A673 (cell line): ENCODE measurements at regions not wholly inside any gene's neighbourhood (a gene's known extent, or its start where the extent isn't known, plus 50 kb on each side); places are given as distances from the start of the nearest gene placed in this dataset.

Experiments
- CTCF ChIP-seq: fragments of 300-800, 200-600 bp; sonication (generic); conservative IDR thresholded peaks from 2 replicates; pipeline ENCODE4 v1.5.1; 2017; ENCODE audit warnings: low read depth, mild to moderate bottlenecking, antibody characterized with exemption, low read length, moderate library complexity, mixed read lengths
- EZH2 ChIP-seq: fragments of 200-600 bp; sonication (generic); IDR thresholded peaks from 2 replicates; pipeline ENCODE4 v1.6.1; 2017; ENCODE audit warnings: borderline replicate concordance, low read depth, mild to moderate bottlenecking, mixed read lengths, antibody characterized with exemption, low read length; ENCODE audit not compliant: poor library complexity, severe bottlenecking

GRCh38 chr20:11086970-11087369 lies 413.2 kb upstream of the JAG1 start:
- TF ChIP-seq CTCF (no peak), EZH2 (no peak)
